ENCODE measurements at regions not wholly inside any gene's neighbourhood (a gene's known extent, or its start where the extent isn't known, plus 50 kb on each side); places are given as distances from the start of the nearest gene placed in this dataset.

DNA sequence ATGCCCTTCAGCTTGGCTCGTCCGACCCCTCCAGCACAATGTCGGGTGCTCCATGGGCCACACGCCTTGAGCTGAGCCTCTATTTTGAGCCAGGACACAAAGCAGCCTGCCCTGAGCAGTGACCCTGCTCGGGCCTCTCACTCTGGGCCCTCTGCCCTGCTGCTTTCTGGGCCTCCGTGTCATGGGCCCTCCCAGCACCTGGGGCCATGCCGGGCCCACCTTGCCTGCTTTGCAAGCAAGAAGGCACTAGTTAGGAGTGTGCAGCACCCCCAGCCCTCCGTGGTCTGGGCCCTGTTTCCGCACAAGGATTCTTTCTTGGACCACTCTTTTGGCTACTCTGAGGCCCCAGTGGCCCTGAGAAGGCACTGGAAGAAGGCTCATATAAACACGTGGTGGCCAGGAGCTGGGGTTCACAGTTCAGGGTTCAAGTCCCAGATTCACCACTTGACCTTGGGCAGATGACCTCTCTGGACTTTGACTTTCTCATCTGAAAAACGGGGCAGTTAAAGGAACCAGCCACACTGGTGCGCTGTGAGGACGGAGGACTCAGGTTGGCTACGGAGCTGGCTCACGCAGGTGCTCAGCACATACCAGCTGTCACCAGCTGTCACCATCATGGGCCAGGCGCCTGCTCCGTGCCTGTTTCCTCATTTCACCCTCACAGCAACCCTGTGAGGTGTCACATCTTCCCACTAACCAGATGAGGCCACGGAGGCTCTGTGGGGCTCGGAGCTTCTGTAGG, 166.0 kb upstream of the GSE1 start:
- TF ChIP-seq POLR2A (IDR thresholded peaks at IDR 0.05): no peak
- TF ChIP-seq CTCF (IDR thresholded peaks at IDR 0.05 in 4 of 5, conservative IDR thresholded peaks at IDR 0.05 in 1 of 5): peak in 4 of 5 experiments; percentile 23 to 48 (median 31)
